Neural crest cell (in vitro differentiated cells): ENCODE measurements at regions not wholly inside any gene's neighbourhood (a gene's known extent, or its start where the extent isn't known, plus 50 kb on each side); places are given as distances from the start of the nearest gene placed in this dataset.

ENCODE experiments used
- DNase-seq: peaks from one replicate; pipeline ENCODE4 v3.0.0; 2021; ENCODE audit warnings: low read depth, mixed read lengths, low spot score
- H3K27ac Mint-ChIP-seq: one replicate; pipeline ENCODE4 v1.8.0; 2021; ENCODE audit warnings: mild to moderate bottlenecking, mixed read lengths; ENCODE audit not compliant: unreplicated experiment
- H3K27me3 Mint-ChIP-seq: 2 replicates; pipeline ENCODE4 v1.8.0; 2021; ENCODE audit warnings: low read depth, mild to moderate bottlenecking, mixed read lengths
- H3K36me3 Mint-ChIP-seq: 2 replicates; pipeline ENCODE4 v1.8.0; 2021; ENCODE audit warnings: low read depth, mild to moderate bottlenecking, mixed read lengths
- H3K4me1 Mint-ChIP-seq: 2 replicates; pipeline ENCODE4 v1.8.0; 2021; ENCODE audit warnings: mixed read lengths
- H3K4me3 Mint-ChIP-seq: one replicate; pipeline ENCODE4 v1.8.0; 2021; ENCODE audit warnings: mild to moderate bottlenecking, mixed read lengths
- H3K9me3 Mint-ChIP-seq: 2 replicates; pipeline ENCODE4 v1.8.0; 2021; ENCODE audit warnings: mixed read lengths
- TF ChIP-seq, protein P1 (sequence below): fragments of 200-600 bp; sonication (generic); conservative IDR thresholded peaks from 2 replicates; pipeline ENCODE4 v1.5.0; 2021; ENCODE audit warnings: antibody characterized with exemption, mild to moderate bottlenecking

DNA sequence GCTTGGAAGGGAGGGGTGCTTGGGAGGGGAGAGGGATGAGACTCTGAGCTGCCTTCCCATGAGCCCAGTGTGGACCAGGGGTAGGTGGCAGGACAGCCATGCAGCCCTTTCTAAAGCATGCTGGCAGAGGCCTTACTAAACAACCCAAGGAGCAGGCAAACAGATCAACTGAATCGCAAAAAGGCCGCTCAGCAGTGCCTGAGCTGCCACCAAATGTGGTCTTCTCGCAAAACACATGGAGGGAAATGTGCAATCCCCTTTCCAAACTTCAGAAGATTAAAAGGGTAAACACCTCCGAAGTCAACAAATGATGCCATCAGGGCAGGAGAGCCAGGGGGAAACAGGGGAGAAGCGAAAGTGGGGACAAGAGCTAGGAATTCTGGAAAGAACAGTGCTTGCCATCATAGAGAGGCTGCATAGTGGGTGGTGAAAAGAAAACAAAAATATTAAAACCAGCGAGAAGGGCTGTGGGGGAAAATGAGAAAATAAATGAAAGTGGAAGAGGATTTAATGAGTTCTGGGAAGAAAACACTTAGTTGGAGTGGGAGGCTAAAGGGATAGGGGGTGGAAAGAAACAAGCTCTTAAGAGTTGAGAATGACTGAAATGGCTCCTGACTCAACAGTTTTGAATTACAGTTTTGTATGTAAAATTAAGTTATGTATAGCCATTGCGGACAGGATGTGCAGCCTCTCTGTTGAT lies 62.2 kb upstream of the ZNF32 start:
- peaks cover 12% of the 10 kb centered on the region for H3K4me1 Mint-ChIP-seq
- DNase-seq: no peak
- H3K27ac Mint-ChIP-seq: no peak overlapping the region
- H3K36me3 Mint-ChIP-seq: no peaks in the 10 kb centered on the region
- H3K9me3 Mint-ChIP-seq: no peaks in the 10 kb centered on the region
- TF ChIP-seq, protein P1, sequence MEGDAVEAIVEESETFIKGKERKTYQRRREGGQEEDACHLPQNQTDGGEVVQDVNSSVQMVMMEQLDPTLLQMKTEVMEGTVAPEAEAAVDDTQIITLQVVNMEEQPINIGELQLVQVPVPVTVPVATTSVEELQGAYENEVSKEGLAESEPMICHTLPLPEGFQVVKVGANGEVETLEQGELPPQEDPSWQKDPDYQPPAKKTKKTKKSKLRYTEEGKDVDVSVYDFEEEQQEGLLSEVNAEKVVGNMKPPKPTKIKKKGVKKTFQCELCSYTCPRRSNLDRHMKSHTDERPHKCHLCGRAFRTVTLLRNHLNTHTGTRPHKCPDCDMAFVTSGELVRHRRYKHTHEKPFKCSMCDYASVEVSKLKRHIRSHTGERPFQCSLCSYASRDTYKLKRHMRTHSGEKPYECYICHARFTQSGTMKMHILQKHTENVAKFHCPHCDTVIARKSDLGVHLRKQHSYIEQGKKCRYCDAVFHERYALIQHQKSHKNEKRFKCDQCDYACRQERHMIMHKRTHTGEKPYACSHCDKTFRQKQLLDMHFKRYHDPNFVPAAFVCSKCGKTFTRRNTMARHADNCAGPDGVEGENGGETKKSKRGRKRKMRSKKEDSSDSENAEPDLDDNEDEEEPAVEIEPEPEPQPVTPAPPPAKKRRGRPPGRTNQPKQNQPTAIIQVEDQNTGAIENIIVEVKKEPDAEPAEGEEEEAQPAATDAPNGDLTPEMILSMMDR: no peak
- H3K4me3 Mint-ChIP-seq: no peak overlapping the region
- no peaks in the 10 kb centered on the region for H3K27me3 Mint-ChIP-seq

DNA sequence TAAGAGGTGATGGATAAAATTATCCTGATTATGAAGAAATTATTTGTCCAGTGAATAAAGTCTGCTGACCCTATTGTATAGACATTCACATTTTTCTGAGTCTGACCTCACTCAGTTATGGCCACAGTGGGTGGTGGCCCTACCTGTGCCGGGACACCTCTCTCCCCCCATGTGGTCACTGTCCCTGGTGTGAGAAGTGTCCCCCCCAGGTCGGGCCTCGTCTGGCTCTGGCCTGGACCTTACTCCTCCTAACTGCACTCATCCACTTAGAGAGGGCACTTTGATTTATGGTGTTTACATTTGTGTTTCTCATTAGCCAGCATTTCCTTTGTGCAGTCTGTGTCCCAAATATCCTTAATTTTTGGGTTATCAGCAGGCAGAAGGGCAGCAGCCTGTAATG lies 59.6 kb upstream of the ZNF32 start:
- TF ChIP-seq, protein P1: no peak
- Mint-ChIP-seq H3K9me3 (no peaks in the 10 kb centered on the region), H3K36me3 (no peaks in the 10 kb centered on the region), H3K27ac (no peak overlapping the region), H3K4me3 (no peak overlapping the region), H3K27me3 (no peaks in the 10 kb centered on the region), H3K4me1 (peaks cover 15% of the 10 kb centered on the region)
- no peak for DNase-seq

DNA sequence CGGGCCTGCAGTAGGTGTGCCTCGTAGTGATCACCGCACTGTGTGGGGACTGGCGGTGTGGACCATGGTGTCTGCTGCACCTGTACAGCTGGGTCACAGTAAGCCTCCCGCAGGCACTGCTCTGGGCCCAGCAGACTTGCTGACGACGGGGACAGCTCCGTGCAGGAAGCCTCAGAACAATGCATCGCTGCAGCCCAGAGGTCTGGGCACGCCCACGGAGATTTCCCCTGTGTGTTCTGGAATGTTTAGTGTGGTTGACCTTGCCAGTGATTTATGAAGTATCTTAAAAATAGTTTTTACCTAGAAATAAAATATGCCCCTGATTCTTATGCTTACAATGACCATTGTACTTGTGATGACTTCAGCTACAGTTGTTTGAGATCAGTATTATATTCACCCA lies 59.1 kb upstream of the ZNF32 start:
- no peak overlapping the region for H3K4me3 Mint-ChIP-seq
- no peak overlapping the region for H3K27ac Mint-ChIP-seq
- DNase-seq: no peak
- H3K36me3 Mint-ChIP-seq: no peaks in the 10 kb centered on the region
- no peaks in the 10 kb centered on the region for H3K27me3 Mint-ChIP-seq
- no peaks in the 10 kb centered on the region for H3K9me3 Mint-ChIP-seq
- TF ChIP-seq, protein P1: no peak
- H3K4me1 Mint-ChIP-seq: peaks cover 15% of the 10 kb centered on the region

DNA sequence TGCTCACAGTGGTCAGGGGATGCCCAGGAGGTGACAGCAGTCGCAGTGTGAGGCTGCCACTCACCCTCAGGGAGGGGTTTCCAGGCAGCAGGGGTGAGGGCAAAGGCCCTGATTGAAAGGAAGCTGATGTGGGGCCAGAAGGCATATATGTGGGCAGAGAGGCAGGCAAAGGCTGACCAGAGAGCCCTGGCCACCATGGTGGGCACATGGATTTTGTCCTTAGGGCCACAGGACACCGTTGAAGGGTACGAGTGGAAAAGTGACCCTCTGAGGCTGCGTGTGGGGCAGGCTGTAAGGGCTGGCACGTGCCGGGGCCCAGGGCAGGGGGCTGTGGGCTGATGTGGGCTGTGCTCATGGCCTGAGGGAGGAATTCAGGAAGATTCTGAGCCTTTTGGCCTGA lies 57.5 kb upstream of the ZNF32 start:
- no peak overlapping the region for H3K27ac Mint-ChIP-seq
- no peak overlapping the region for H3K4me3 Mint-ChIP-seq
- no peak for DNase-seq
- peaks cover 15% of the 10 kb centered on the region for H3K4me1 Mint-ChIP-seq
- no peaks in the 10 kb centered on the region for H3K36me3 Mint-ChIP-seq
- TF ChIP-seq, protein P1: no peak
- H3K9me3 Mint-ChIP-seq: no peaks in the 10 kb centered on the region
- H3K27me3 Mint-ChIP-seq: no peaks in the 10 kb centered on the region

DNA sequence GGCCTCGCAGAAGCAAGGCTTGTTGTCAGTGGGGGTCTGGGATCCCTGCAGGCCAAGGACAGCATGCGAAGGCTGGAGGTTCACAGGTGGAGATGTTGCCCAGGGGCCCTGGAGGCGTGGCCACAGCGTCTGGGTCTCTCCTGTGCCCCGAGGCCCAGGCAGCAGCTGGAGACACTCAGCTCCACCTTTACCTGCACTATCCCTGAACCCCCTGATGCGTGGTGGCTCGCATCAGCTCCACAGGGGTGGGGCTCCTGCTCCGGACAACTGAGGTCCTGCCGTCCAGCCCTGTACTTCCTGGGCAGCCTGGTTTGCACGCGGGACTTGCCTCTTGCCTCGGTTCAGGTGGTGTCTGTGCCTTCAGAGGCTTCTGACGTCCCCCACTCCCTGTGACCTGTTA lies 54.6 kb upstream of the ZNF32 start:
- Mint-ChIP-seq H3K9me3 (no peaks in the 10 kb centered on the region), H3K4me1 (peaks cover 19% of the 10 kb centered on the region), H3K27ac (no peak overlapping the region), H3K4me3 (no peak overlapping the region), H3K36me3 (no peaks in the 10 kb centered on the region), H3K27me3 (no peaks in the 10 kb centered on the region)
- TF ChIP-seq, protein P1: no peak
- no peak for DNase-seq
